Nephron progenitor cell (in vitro differentiated cells): ENCODE measurements at regions not wholly inside any gene's neighbourhood (a gene's known extent, or its start where the extent isn't known, plus 50 kb on each side); places are given as distances from the start of the nearest gene placed in this dataset.

Experiments
- DNase-seq: peaks from one replicate; pipeline ENCODE4 v3.0.0; 2021
- H3K27ac Mint-ChIP-seq: 2 replicates; pipeline ENCODE4 v1.8.0; 2021; ENCODE audit warnings: mild to moderate bottlenecking, moderate library complexity, mixed read lengths
- H3K27me3 Mint-ChIP-seq: 2 replicates; pipeline ENCODE4 v1.8.0; 2021; ENCODE audit warnings: mild to moderate bottlenecking, low read depth, mixed read lengths; ENCODE audit not compliant: poor library complexity
- H3K36me3 Mint-ChIP-seq: 2 replicates; pipeline ENCODE4 v1.8.0; 2021; ENCODE audit warnings: low read depth, mixed read lengths
- H3K4me1 Mint-ChIP-seq: 2 replicates; pipeline ENCODE4 v1.8.0; 2021; ENCODE audit warnings: mixed read lengths
- H3K4me3 Mint-ChIP-seq: 2 replicates; pipeline ENCODE4 v1.8.0; 2021; ENCODE audit warnings: mild to moderate bottlenecking, moderate library complexity, mixed read lengths
- H3K9me3 Mint-ChIP-seq: 2 replicates; pipeline ENCODE4 v1.8.0; 2021; ENCODE audit warnings: mild to moderate bottlenecking, moderate library complexity, mixed read lengths
- TF ChIP-seq, protein P1 (sequence below): fragments of 200-600 bp; sonication (generic); IDR thresholded peaks from 2 replicates; pipeline ENCODE4 v1.5.0; 2021; ENCODE audit warnings: antibody characterized with exemption

DNA sequence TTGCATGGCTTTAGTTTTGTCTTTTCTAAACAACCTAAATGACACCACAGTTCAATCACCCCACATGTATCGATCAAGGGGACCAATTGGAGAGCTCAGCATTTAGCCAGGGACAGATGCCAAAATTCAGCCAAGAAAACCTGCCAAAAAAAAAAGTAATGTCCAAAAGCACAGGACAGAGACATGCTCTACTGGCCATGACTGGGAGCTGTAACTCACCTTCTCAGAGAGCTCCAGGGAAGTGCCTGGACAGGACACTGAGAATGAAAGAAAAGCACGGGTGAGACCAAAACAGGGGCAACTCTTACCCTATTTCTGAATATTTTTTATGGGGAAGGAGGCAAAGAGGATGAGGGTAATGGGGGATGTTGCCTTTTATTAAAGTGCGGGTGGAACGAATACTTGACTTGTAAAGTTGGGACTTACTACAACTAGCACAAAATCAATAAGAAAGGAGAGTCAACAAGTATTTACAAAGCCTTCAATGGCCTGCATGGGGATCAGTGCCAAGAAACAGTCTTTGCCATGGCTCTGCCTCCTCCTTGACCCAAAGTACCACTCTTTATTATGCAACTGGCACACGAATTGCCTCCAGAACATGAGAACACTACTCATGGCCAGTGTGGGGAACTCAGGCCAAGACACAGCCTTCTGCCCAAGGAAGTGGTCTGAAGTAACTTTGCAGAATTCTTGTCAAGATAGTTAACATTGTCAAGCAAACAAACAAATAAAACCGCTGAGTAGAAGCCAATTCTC is 72.9 kb upstream of the HK2 start:
- peaks cover 6% of the 10 kb centered on the region for H3K27me3 Mint-ChIP-seq
- H3K9me3 Mint-ChIP-seq = peaks cover 16% of the 10 kb centered on the region
- no peak overlapping the region for H3K27ac Mint-ChIP-seq
- peaks cover 17% of the 10 kb centered on the region for H3K4me1 Mint-ChIP-seq
- no peak overlapping the region for H3K4me3 Mint-ChIP-seq
- no peak for DNase-seq
- TF ChIP-seq, protein P1, sequence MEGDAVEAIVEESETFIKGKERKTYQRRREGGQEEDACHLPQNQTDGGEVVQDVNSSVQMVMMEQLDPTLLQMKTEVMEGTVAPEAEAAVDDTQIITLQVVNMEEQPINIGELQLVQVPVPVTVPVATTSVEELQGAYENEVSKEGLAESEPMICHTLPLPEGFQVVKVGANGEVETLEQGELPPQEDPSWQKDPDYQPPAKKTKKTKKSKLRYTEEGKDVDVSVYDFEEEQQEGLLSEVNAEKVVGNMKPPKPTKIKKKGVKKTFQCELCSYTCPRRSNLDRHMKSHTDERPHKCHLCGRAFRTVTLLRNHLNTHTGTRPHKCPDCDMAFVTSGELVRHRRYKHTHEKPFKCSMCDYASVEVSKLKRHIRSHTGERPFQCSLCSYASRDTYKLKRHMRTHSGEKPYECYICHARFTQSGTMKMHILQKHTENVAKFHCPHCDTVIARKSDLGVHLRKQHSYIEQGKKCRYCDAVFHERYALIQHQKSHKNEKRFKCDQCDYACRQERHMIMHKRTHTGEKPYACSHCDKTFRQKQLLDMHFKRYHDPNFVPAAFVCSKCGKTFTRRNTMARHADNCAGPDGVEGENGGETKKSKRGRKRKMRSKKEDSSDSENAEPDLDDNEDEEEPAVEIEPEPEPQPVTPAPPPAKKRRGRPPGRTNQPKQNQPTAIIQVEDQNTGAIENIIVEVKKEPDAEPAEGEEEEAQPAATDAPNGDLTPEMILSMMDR = no peak
- peaks cover 5% of the 10 kb centered on the region for H3K36me3 Mint-ChIP-seq

DNA sequence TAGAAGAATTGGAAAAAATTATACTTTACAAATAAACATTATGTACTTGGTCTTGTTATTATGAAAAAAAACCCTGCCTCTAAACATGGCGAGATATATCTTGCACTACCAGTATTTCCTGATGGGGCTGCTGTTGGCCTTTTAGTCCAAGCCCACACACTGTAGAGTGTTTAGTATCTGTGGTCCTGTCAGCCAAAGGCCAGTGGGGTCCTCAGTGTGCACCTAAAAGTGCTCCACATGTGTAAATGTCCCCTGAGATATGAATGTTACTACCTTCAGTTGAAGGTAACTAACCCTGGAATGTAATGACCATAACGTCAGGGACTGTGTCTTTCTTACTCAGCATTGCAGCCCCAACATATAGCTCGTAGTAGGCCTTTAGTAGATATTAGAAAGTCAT is 71.1 kb upstream of the HK2 start:
- peaks cover 11% of the 10 kb centered on the region for H3K27me3 Mint-ChIP-seq
- TF ChIP-seq, protein P1 = no peak
- DNase-seq = no peak
- peaks cover 17% of the 10 kb centered on the region for H3K4me1 Mint-ChIP-seq
- H3K4me3 Mint-ChIP-seq = no peak overlapping the region
- peaks cover 3% of the 10 kb centered on the region for H3K9me3 Mint-ChIP-seq
- H3K27ac Mint-ChIP-seq = no peak overlapping the region
- H3K36me3 Mint-ChIP-seq = no peaks in the 10 kb centered on the region

DNA sequence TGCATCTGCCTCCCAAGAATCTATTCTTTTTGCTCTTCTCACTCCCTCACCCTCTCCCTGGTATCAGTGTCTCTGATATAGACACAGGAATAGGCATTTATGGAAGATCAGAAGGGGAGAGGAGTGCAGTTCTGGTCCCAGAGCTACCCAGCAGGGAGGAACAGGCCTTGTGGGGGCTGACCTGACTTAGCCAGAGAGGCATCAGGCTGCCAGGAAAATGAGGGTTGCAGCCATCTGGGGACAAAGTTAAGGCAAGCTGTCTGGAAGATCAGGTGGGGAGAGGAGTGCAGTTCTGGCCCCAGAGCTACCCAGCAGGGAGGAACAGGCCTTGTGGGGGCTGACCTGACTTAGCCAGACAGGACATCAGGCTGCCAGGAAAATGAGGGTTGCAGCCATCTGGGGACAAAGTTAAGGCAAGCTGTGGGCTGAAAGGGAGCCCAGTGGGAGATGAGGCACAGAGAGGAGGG is 69.9 kb upstream of the HK2 start:
- H3K9me3 Mint-ChIP-seq = no peaks in the 10 kb centered on the region
- H3K27me3 Mint-ChIP-seq = peaks cover 11% of the 10 kb centered on the region
- peaks cover 22% of the 10 kb centered on the region for H3K4me1 Mint-ChIP-seq
- H3K27ac Mint-ChIP-seq = peak overlapping the region; percentile 19
- H3K4me3 Mint-ChIP-seq = no peak overlapping the region
- TF ChIP-seq, protein P1 = no peak
- H3K36me3 Mint-ChIP-seq = no peaks in the 10 kb centered on the region
- DNase-seq = no peak

DNA sequence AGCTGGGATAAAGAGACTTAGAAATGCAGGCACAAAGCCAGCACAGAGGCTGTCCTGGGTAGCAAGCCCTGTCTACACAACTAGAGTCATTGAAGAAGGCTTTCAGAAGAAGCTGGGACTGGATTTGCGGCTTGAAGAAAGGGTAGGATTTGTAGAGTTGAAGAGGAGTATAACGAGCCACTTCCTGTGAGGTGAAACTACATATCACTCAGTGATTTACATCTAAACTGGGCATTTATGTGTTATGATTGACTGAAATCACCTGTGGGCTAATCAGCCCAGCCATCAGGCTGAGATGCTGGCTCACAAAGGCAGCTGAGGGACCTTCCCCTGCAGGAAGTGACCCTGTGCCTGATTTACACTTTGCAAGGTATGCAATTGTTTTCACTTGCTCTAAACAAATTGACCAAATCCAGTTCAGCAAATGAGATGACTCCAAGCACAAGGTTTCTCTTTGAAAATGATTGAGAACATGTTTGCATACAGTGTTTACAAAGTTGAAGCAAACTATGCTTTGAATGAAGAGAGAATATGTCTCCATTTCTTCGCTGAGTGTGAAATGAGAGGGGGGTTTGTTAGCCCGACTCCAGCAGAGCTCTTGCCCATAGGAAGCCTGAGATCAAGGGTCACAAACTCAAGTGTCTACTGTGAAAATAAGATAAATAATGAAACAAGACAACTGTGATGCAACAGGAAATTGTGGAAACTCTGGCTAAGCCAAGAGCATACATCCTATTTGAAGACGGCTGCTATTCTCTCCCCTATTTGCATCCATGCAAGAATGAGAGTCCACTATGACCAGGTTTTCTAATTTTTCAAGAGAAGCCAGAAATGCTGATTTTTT is 69.3 kb upstream of the HK2 start:
- H3K36me3 Mint-ChIP-seq = no peaks in the 10 kb centered on the region
- H3K4me1 Mint-ChIP-seq = peaks cover 22% of the 10 kb centered on the region
- no peaks in the 10 kb centered on the region for H3K9me3 Mint-ChIP-seq
- H3K4me3 Mint-ChIP-seq = no peak overlapping the region
- DNase-seq = no peak
- TF ChIP-seq, protein P1 = no peak
- H3K27ac Mint-ChIP-seq = peak overlapping the region; percentile 33
- peaks cover 17% of the 10 kb centered on the region for H3K27me3 Mint-ChIP-seq

DNA sequence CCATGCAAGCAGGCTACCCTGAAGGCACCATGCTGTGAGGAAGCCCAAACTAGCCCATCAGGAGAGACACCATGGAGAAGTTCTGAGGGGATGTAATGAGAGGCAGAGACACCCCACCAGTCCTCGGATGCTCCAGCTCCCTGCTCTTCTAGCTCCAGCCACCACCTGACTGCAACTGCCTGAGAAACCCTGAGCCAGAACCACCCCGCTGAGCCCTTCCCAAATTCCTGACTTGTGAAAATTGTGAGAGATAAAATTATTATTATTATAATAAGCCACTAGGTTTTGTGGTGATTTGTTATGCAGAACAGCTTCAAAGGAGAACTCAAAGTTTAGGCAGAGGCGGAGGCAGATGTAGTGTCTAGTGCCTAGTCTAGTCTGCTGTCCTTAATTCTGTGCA is 67.1 kb upstream of the HK2 start:
- Mint-ChIP-seq H3K27ac (no peak overlapping the region), H3K27me3 (peaks cover 11% of the 10 kb centered on the region), H3K4me1 (peaks cover 22% of the 10 kb centered on the region)

More for the DNA sequence above, 67.1 kb upstream of the HK2 start:
- Mint-ChIP-seq H3K36me3 (no peaks in the 10 kb centered on the region), H3K9me3 (no peaks in the 10 kb centered on the region), H3K4me3 (no peak overlapping the region)
- DNase-seq = no peak
- TF ChIP-seq, protein P1 = no peak
